SK-N-SH (cell line): ENCODE measurements at regions not wholly inside any gene's neighbourhood (a gene's known extent, or its start where the extent isn't known, plus 50 kb on each side); places are given as distances from the start of the nearest gene placed in this dataset.

Experiments used
- ELF1 ChIP-seq: IDR thresholded peaks from 2 replicates; pipeline ENCODE4 v1.4.0; 2012
- GABPA ChIP-seq: IDR thresholded peaks from 2 replicates; pipeline ENCODE4 v1.4.0; 2012; ENCODE audit warnings: low read depth, mild to moderate bottlenecking
- NRF1 ChIP-seq: IDR thresholded peaks from 2 replicates; pipeline ENCODE4 v1.6.1; 2012; ENCODE audit warnings: low read depth, mild to moderate bottlenecking, low read length
- REST ChIP-seq: IDR thresholded peaks from 2 replicates; pipeline ENCODE4 v1.6.1; 2012; ENCODE audit warnings: mild to moderate bottlenecking, low read depth, low read length, moderate library complexity
- RFX5 ChIP-seq: IDR thresholded peaks from 2 replicates; pipeline ENCODE4 v1.6.1; 2012; ENCODE audit warnings: mild to moderate bottlenecking, improper control_type of control experiment, low read length
- SMC3 ChIP-seq: IDR thresholded peaks from 2 replicates; pipeline ENCODE4 v1.6.1; 2012; ENCODE audit warnings: low read depth, low read length, improper control_type of control experiment
- TF ChIP-seq, protein P1 (sequence below): fragments of 200-600 bp; sonication (generic); IDR thresholded peaks from 2 replicates; pipeline ENCODE4 v1.6.1; 2017; ENCODE audit warnings: antibody characterized with exemption, mild to moderate bottlenecking, moderate library complexity
- TF ChIP-seq, protein P2 (sequence below): fragments of 150-350 bp; IDR thresholded peaks from 2 replicates; pipeline ENCODE4 v1.6.1; 2017; ENCODE audit warnings: antibody characterized with exemption, low read length, low read depth, borderline replicate concordance

- TF ChIP-seq, protein P1, sequence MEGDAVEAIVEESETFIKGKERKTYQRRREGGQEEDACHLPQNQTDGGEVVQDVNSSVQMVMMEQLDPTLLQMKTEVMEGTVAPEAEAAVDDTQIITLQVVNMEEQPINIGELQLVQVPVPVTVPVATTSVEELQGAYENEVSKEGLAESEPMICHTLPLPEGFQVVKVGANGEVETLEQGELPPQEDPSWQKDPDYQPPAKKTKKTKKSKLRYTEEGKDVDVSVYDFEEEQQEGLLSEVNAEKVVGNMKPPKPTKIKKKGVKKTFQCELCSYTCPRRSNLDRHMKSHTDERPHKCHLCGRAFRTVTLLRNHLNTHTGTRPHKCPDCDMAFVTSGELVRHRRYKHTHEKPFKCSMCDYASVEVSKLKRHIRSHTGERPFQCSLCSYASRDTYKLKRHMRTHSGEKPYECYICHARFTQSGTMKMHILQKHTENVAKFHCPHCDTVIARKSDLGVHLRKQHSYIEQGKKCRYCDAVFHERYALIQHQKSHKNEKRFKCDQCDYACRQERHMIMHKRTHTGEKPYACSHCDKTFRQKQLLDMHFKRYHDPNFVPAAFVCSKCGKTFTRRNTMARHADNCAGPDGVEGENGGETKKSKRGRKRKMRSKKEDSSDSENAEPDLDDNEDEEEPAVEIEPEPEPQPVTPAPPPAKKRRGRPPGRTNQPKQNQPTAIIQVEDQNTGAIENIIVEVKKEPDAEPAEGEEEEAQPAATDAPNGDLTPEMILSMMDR: no peak
- TF ChIP-seq REST (no peak), NRF1 (no peak), ELF1 (no peak), SMC3 (no peak), RFX5 (no peak), GABPA (no peak)
- TF ChIP-seq, protein P2, sequence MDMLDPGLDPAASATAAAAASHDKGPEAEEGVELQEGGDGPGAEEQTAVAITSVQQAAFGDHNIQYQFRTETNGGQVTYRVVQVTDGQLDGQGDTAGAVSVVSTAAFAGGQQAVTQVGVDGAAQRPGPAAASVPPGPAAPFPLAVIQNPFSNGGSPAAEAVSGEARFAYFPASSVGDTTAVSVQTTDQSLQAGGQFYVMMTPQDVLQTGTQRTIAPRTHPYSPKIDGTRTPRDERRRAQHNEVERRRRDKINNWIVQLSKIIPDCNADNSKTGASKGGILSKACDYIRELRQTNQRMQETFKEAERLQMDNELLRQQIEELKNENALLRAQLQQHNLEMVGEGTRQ: no peak
Observed at GRCh38 chr3:25099666-25100065, 328.4 kb upstream of the RARB start.
